ENCODE measurements at regions not wholly inside any gene's neighbourhood (a gene's known extent, or its start where the extent isn't known, plus 50 kb on each side); places are given as distances from the start of the nearest gene placed in this dataset.

GRCh38 chr11:29327891-29328290 lies 688.9 kb downstream of the KCNA4 start:
- Histone ChIP-seq H3K4me2 (ENCODE audit: low read depth, low read length, poor library complexity, severe bottlenecking) (no peak overlapping the region), H4K20me1 (ENCODE audit: insufficient read depth, low read length, poor library complexity, severe bottlenecking) (no peaks in the 10 kb centered on the region), H3K9me2 (replicated peaks; ENCODE audit: low read depth, low read length) (no peaks in the 10 kb centered on the region), H3K9ac (ENCODE audit: low read depth, low read length, poor library complexity, severe bottlenecking) (no peak overlapping the region), H3K79me2 (ENCODE audit: insufficient read depth, low read length) (no peaks in the 10 kb centered on the region), H3K4me3 (ENCODE audit: low read length, poor library complexity, severe bottlenecking) (no peak overlapping the region), H3K27me3 (ENCODE audit: insufficient read depth, low read length, poor library complexity, severe bottlenecking) (no peaks in the 10 kb centered on the region), H3K36me3 (ENCODE audit: insufficient read depth, low read length) (no peaks in the 10 kb centered on the region), H3K9me3 (ENCODE audit: insufficient read depth, low read depth, low read length) (no peaks in the 10 kb centered on the region), H3K4me1 (ENCODE audit: insufficient read depth, low read length, poor library complexity, severe bottlenecking) (no peaks in the 10 kb centered on the region), H2AFZ (ENCODE audit: low read length) (no peak overlapping the region), H3F3A (ENCODE audit: low read depth) (no peaks in the 10 kb centered on the region)
- TF ChIP-seq EZH2phosphoT487 (IDR thresholded peaks at IDR 0.05; ENCODE audit: borderline replicate concordance) (no peak), CTCF (conservative IDR thresholded peaks at IDR 0.05; ENCODE audit: low read length) (no peak)

- no peak overlapping the region for H2AFZ ChIP-seq (ENCODE audit: low read length)
These were observed 690.1 kb downstream of the KCNA4 start for GRCh38 chr11:29326757-29327156.

GRCh38 chr11:29324328-29324727 lies 692.5 kb downstream of the KCNA4 start:
- Histone ChIP-seq H3K4me3 (ENCODE audit: low read length, poor library complexity, severe bottlenecking) (no peak overlapping the region), H2AFZ (ENCODE audit: low read length) (no peak overlapping the region), H3K9me3 (ENCODE audit: insufficient read depth, low read depth, low read length) (no peaks in the 10 kb centered on the region), H3K4me1 (ENCODE audit: insufficient read depth, low read length, poor library complexity, severe bottlenecking) (no peaks in the 10 kb centered on the region), H3K27me3 (ENCODE audit: insufficient read depth, low read length, poor library complexity, severe bottlenecking) (no peaks in the 10 kb centered on the region), H3K9me2 (replicated peaks; ENCODE audit: low read depth, low read length) (no peaks in the 10 kb centered on the region), H3K9ac (ENCODE audit: low read depth, low read length, poor library complexity, severe bottlenecking) (no peak overlapping the region), H4K20me1 (ENCODE audit: insufficient read depth, low read length, poor library complexity, severe bottlenecking) (no peaks in the 10 kb centered on the region), H3K4me2 (ENCODE audit: low read depth, low read length, poor library complexity, severe bottlenecking) (no peak overlapping the region), H3K36me3 (ENCODE audit: insufficient read depth, low read length) (no peaks in the 10 kb centered on the region), H3F3A (ENCODE audit: low read depth) (no peaks in the 10 kb centered on the region), H3K79me2 (ENCODE audit: insufficient read depth, low read length) (no peaks in the 10 kb centered on the region)
- no peak for TF ChIP-seq CTCF (conservative IDR thresholded peaks at IDR 0.05; ENCODE audit: low read length)
- TF ChIP-seq EZH2phosphoT487 (IDR thresholded peaks at IDR 0.05; ENCODE audit: borderline replicate concordance) = no peak

More at GRCh38 chr11:29326757-29327156, 690.1 kb downstream of the KCNA4 start:
- H3F3A ChIP-seq (ENCODE audit: low read depth) = no peaks in the 10 kb centered on the region
- H4K20me1 ChIP-seq (ENCODE audit: insufficient read depth, low read length, poor library complexity, severe bottlenecking) = no peaks in the 10 kb centered on the region
- no peaks in the 10 kb centered on the region for H3K9me3 ChIP-seq (ENCODE audit: insufficient read depth, low read depth, low read length)
- H3K9ac ChIP-seq (ENCODE audit: low read depth, low read length, poor library complexity, severe bottlenecking) = no peak overlapping the region
- H3K9me2 ChIP-seq (replicated peaks; ENCODE audit: low read depth, low read length) = no peaks in the 10 kb centered on the region
- H3K4me2 ChIP-seq (ENCODE audit: low read depth, low read length, poor library complexity, severe bottlenecking) = no peak overlapping the region
- H3K4me3 ChIP-seq (ENCODE audit: low read length, poor library complexity, severe bottlenecking) = no peak overlapping the region
- H3K79me2 ChIP-seq (ENCODE audit: insufficient read depth, low read length) = no peaks in the 10 kb centered on the region
- no peaks in the 10 kb centered on the region for H3K4me1 ChIP-seq (ENCODE audit: insufficient read depth, low read length, poor library complexity, severe bottlenecking)
- H3K27me3 ChIP-seq (ENCODE audit: insufficient read depth, low read length, poor library complexity, severe bottlenecking) = no peaks in the 10 kb centered on the region
- TF ChIP-seq EZH2phosphoT487 (IDR thresholded peaks at IDR 0.05; ENCODE audit: borderline replicate concordance) = no peak
- no peaks in the 10 kb centered on the region for H3K36me3 ChIP-seq (ENCODE audit: insufficient read depth, low read length)

Measured in Loucy (cell line).